HCT116 (cell line): ENCODE measurements at regions not wholly inside any gene's neighbourhood (a gene's known extent, or its start where the extent isn't known, plus 50 kb on each side); places are given as distances from the start of the nearest gene placed in this dataset.

Experiments
- ATAC-seq: fragments of 200-7000 bp; cut with Tn5 transposase; 2 replicates; pipeline ENCODE4 v1.9.1; 2020; ENCODE audit warnings: mild to moderate bottlenecking, moderate library complexity
- BruUV-seq: library from RNA; stranded (reverse); fragments of 400-500 nt; replicated peaks from 2 replicates; lab custom pipeline; 2021; lab: Mats Ljungman, UMichigan
- CTCF ChIA-PET: fragments of 300-600 bp; sonication (Branson Sonifier 250); formaldehyde crosslinking; loops from one replicate; lab custom pipeline; 2021; ENCODE audit warnings: antibody characterized with exemption; lab: Charles Lee
- POLR2A ChIA-PET: fragments of 300-600, 350-600 bp; sonication (Branson Sonifier 250); formaldehyde crosslinking; loops from one replicate; lab custom pipeline; 2021; ENCODE audit warnings: antibody characterized with exemption; lab: Charles Lee
- RAD21 ChIA-PET, 2 experiments: fragments of 300-600 bp; sonication (Branson Sonifier 250); formaldehyde crosslinking; loops; one replicate each; lab custom pipeline; 2023; ENCODE audit warnings: low total read pairs in 2 of 2; ENCODE audit not compliant: uncharacterized antibody in 2 of 2, unreplicated experiment in 2 of 2, low non-redundant PET in 1 of 2; lab: Charles Lee
- DNase-seq: peaks from one replicate; pipeline ENCODE4 v3.0.0-alpha.2; 2010; ENCODE audit warnings: low read depth, low spot score
- H2AFZ ChIP-seq: fragments of 200-600 bp; shearing (Covaris generic), sonication (generic); 2 replicates; pipeline ENCODE4 v1.6.1; 2017; ENCODE audit warnings: low read depth, mixed run types, mixed read lengths, antibody characterized with exemption, low read length; ENCODE audit not compliant: poor library complexity, severe bottlenecking
- H3K27ac ChIP-seq: 2 replicates; pipeline ENCODE4 v1.5.1; 2012; ENCODE audit warnings: low read depth, low read length
- H3K27me3 ChIP-seq: fragments of 200-600 bp; sonication (generic); 2 replicates; pipeline ENCODE4 v1.6.1; 2016; ENCODE audit warnings: mixed run types, low read length, mixed read lengths; ENCODE audit not compliant: insufficient read depth
- H3K36me3 ChIP-seq, 2 experiments: fragments of 200-500 bp in 1 of 2; fragments of 200-600 bp in 1 of 2; sonication (Bioruptor generic) in 1 of 2; sonication (generic) in 1 of 2; 2 replicates each; pipeline versions ENCODE4 v1.5.1 to v1.6.1; 2014 to 2016; ENCODE audit warnings: low read length in 2 of 2, inconsistent platforms in 1 of 2, mixed read lengths in 1 of 2, mixed run types in 1 of 2; ENCODE audit not compliant: insufficient read depth in 2 of 2, control insufficient read depth in 1 of 2
- H3K4me1 ChIP-seq, 2 experiments: fragments of 200-600 bp in 1 of 2; sonication (generic) in 1 of 2; 2 replicates each; pipeline versions ENCODE4 v1.5.1 to v1.6.1; 2012 to 2017; ENCODE audit warnings: low read length in 2 of 2, inconsistent platforms in 1 of 2, mild to moderate bottlenecking in 1 of 2, mixed read lengths in 1 of 2, mixed run types in 1 of 2, moderate library complexity in 1 of 2; ENCODE audit not compliant: insufficient read depth in 2 of 2, control insufficient read depth in 1 of 2
- H3K4me2 ChIP-seq: fragments of 200-600 bp; sonication (generic); 2 replicates; pipeline ENCODE4 v1.6.1; 2017; ENCODE audit warnings: mixed run types, low read length, mixed read lengths
- H3K4me3 ChIP-seq, 2 experiments: fragments of 200-600 bp in 1 of 2; sonication (generic) in 1 of 2; replicated peaks in 1 of 2; 2 replicates each; pipeline ENCODE4 v1.5.1; 2011 to 2016; ENCODE audit warnings: low read length in 2 of 2, control low read depth in 1 of 2, low read depth in 1 of 2, mild to moderate bottlenecking in 1 of 2, mixed read lengths in 1 of 2, mixed run types in 1 of 2
- H3K79me2 ChIP-seq: fragments of 200-600 bp; sonication (generic); 2 replicates; pipeline ENCODE4 v1.6.1; 2017; ENCODE audit warnings: mild to moderate bottlenecking, mixed run types, low read length, moderate library complexity, mixed read lengths; ENCODE audit not compliant: insufficient read depth
- H3K9ac ChIP-seq: fragments of 200-600 bp; sonication (generic); 2 replicates; pipeline ENCODE4 v1.6.1; 2016; ENCODE audit warnings: low read length, mixed read lengths
- H3K9me2 ChIP-seq: fragments of 200-600 bp; sonication (generic), shearing (Covaris generic); 2 replicates; pipeline ENCODE4 v1.6.1; 2017; ENCODE audit warnings: mixed run types, mild to moderate bottlenecking, moderate library complexity; ENCODE audit not compliant: insufficient read depth
- H3K9me3 ChIP-seq, 2 experiments: fragments of 200-500 bp in 1 of 2; fragments of 200-600 bp in 1 of 2; sonication (Bioruptor generic) in 1 of 2; sonication (generic) in 1 of 2; 2 replicates each; pipeline ENCODE4 v1.6.1; 2014 to 2017; ENCODE audit warnings: low read length in 2 of 2, mixed read lengths in 2 of 2, inconsistent platforms in 1 of 2, low read depth in 1 of 2, mild to moderate bottlenecking in 1 of 2, mixed run types in 1 of 2, moderate library complexity in 1 of 2; ENCODE audit not compliant: control insufficient read depth in 1 of 2, insufficient read depth in 1 of 2
- H4K20me1 ChIP-seq: fragments of 200-600 bp; sonication (generic), shearing (Covaris generic); 2 replicates; pipeline ENCODE4 v1.6.1; 2017; ENCODE audit warnings: mixed run types, mild to moderate bottlenecking, moderate library complexity; ENCODE audit not compliant: insufficient read depth
- CBX3 ChIP-seq: IDR thresholded peaks from 2 replicates; pipeline ENCODE4 v1.6.1; 2012; ENCODE audit warnings: low read depth
- CEBPB ChIP-seq: IDR thresholded peaks from 2 replicates; pipeline ENCODE4 v1.6.1; 2012; ENCODE audit warnings: low read depth
- EGR1 ChIP-seq: IDR thresholded peaks from 2 replicates; pipeline ENCODE4 v1.6.1; 2012; ENCODE audit warnings: low read depth
- EZH2 ChIP-seq: fragments of 200-600 bp; sonication (generic); IDR thresholded peaks from 2 replicates; pipeline ENCODE4 v1.6.1; 2017; ENCODE audit warnings: antibody characterized with exemption, mixed run types
- EZH2phosphoT487 ChIP-seq: fragments of 200-600 bp; IDR thresholded peaks from 2 replicates; pipeline ENCODE4 v1.6.1; 2018; ENCODE audit warnings: antibody characterized with exemption, borderline replicate concordance
- FOSL1 ChIP-seq: IDR thresholded peaks from 2 replicates; pipeline ENCODE4 v1.6.1; 2012; ENCODE audit warnings: low read depth
- JUND ChIP-seq: IDR thresholded peaks from 2 replicates; pipeline ENCODE4 v1.6.1; 2012
- POLR2A ChIP-seq: IDR thresholded peaks from 2 replicates; pipeline ENCODE4 v1.7.0; 2011; ENCODE audit warnings: borderline replicate concordance; ENCODE audit not compliant: insufficient read depth, insufficient read length; ENCODE audit errors: extremely low read depth
- POLR2AphosphoS5 ChIP-seq: IDR thresholded peaks from 2 replicates; pipeline ENCODE4 v1.6.1; 2011; ENCODE audit warnings: mild to moderate bottlenecking, low read depth, low read length, moderate library complexity
- SIN3A ChIP-seq: IDR thresholded peaks from 2 replicates; pipeline ENCODE4 v1.6.1; 2012; ENCODE audit warnings: low read depth
- SP1 ChIP-seq: IDR thresholded peaks from 2 replicates; pipeline ENCODE4 v1.6.1; 2012; ENCODE audit warnings: low read depth
- SRF ChIP-seq: IDR thresholded peaks from 2 replicates; pipeline ENCODE4 v1.6.1; 2012; ENCODE audit warnings: low read depth
- TCF7L2 ChIP-seq: IDR thresholded peaks from 2 replicates; pipeline ENCODE4 v1.7.0; 2011; ENCODE audit warnings: borderline replicate concordance, inconsistent platforms; ENCODE audit not compliant: insufficient read depth, insufficient read length; ENCODE audit errors: extremely low read depth
- YY1 ChIP-seq: IDR thresholded peaks from 2 replicates; pipeline ENCODE4 v1.6.1; 2011; ENCODE audit warnings: low read length, low read depth, moderate library complexity, mild to moderate bottlenecking; ENCODE audit not compliant: insufficient replicate concordance; ENCODE audit errors: extremely low read depth
- intact Hi-C: fragments of 100-400 bp; cut with micrococcal nuclease; formaldehyde crosslinking; loops from 2 replicates; pipeline ENCODE4 v1.10.0; 2022
- TF ChIP-seq, protein P1 (sequence below): IDR thresholded peaks from 2 replicates; pipeline ENCODE4 v1.6.1; 2012
- TF ChIP-seq, protein P2 (sequence below): IDR thresholded peaks from 2 replicates; pipeline ENCODE4 v1.6.1; 2012
- TF ChIP-seq, protein P3 (sequence below), 3 experiments: fragments of 200-600 bp in 1 of 3; sonication (generic) in 1 of 3; IDR thresholded peaks in 2 of 3; conservative IDR thresholded peaks in 1 of 3; 2 replicates each; pipeline ENCODE4 v1.5.1; 2012 to 2017; ENCODE audit warnings: low read depth in 2 of 3, low read length in 2 of 3, antibody characterized with exemption in 1 of 3, borderline replicate concordance in 1 of 3, control low read depth in 1 of 3, mild to moderate bottlenecking in 1 of 3, mixed read lengths in 1 of 3, mixed run types in 1 of 3, moderate library complexity in 1 of 3; ENCODE audit not compliant: insufficient read depth in 1 of 3

DNA sequence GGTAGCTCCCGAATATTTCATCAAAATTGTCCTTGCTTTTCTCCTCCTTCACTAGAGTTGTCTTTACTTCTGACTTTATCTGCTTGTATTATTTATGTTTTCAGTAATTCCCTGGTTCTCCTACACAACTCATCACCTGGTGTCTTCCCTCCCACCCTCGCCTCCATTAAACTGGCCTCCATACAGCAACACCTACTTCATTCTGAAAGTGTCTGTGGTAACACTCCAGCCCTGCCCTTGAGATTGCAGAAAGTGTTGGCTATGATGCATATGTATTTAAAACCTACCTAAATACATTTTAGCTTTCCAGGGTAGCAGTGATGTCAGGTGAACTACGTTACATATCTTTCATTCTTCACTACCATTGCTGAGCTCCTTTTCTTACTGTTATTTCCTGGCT, 833.3 kb upstream of the LRRN3 start:
- TF ChIP-seq, protein P1, sequence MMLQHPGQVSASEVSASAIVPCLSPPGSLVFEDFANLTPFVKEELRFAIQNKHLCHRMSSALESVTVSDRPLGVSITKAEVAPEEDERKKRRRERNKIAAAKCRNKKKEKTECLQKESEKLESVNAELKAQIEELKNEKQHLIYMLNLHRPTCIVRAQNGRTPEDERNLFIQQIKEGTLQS, result no peak
- TF ChIP-seq TCF7L2 (no peak), FOSL1 (no peak), CEBPB (no peak), SIN3A (no peak), EZH2phosphoT487 (no peak), EGR1 (no peak), SRF (no peak), EZH2 (no peak), POLR2AphosphoS5 (no peak), YY1 (no peak), POLR2A (no peak), SP1 (no peak), CBX3 (no peak), JUND (no peak)
- TF ChIP-seq, protein P2, sequence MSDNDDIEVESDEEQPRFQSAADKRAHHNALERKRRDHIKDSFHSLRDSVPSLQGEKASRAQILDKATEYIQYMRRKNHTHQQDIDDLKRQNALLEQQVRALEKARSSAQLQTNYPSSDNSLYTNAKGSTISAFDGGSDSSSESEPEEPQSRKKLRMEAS, result no peak
- TF ChIP-seq, protein P3, sequence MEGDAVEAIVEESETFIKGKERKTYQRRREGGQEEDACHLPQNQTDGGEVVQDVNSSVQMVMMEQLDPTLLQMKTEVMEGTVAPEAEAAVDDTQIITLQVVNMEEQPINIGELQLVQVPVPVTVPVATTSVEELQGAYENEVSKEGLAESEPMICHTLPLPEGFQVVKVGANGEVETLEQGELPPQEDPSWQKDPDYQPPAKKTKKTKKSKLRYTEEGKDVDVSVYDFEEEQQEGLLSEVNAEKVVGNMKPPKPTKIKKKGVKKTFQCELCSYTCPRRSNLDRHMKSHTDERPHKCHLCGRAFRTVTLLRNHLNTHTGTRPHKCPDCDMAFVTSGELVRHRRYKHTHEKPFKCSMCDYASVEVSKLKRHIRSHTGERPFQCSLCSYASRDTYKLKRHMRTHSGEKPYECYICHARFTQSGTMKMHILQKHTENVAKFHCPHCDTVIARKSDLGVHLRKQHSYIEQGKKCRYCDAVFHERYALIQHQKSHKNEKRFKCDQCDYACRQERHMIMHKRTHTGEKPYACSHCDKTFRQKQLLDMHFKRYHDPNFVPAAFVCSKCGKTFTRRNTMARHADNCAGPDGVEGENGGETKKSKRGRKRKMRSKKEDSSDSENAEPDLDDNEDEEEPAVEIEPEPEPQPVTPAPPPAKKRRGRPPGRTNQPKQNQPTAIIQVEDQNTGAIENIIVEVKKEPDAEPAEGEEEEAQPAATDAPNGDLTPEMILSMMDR (IDR thresholded peaks at IDR 0.05 in 2 of 3, conservative IDR thresholded peaks at IDR 0.05 in 1 of 3; ENCODE audit: borderline replicate concordance in 1 of 3, insufficient read depth in 1 of 3, low read depth in 2 of 3, low read length in 2 of 3), result no peak
- CTCF ChIA-PET, result no interaction called here

More for the DNA sequence above, 833.3 kb upstream of the LRRN3 start:
- H3K4me2 ChIP-seq, result no peak overlapping the region
- ChIA-PET POLR2A (no interaction called here), RAD21 (no interaction called here)
- H3K4me3 ChIP-seq, result no peak overlapping the region
- H2AFZ ChIP-seq, result no peak overlapping the region
- H3K36me3 ChIP-seq, result no peaks in the 10 kb centered on the region
- no peak overlapping the region for H3K27ac ChIP-seq
- intact Hi-C loops, result no loop called here
- no peaks in the 10 kb centered on the region for H4K20me1 ChIP-seq
- no TSS peak for BruUV-seq
- H3K9ac ChIP-seq, result no peak overlapping the region
- H3K79me2 ChIP-seq, result no peaks in the 10 kb centered on the region
- no peak for ATAC-seq
- H3K27me3 ChIP-seq, result no peaks in the 10 kb centered on the region
- H3K4me1 ChIP-seq, result no peaks in the 10 kb centered on the region
- H3K9me3 ChIP-seq, result no peaks in the 10 kb centered on the region
- no peak for DNase-seq
- H3K9me2 ChIP-seq, result no peaks in the 10 kb centered on the region
